Glutamatergic neuron (in vitro differentiated cells): ENCODE measurements at regions not wholly inside any gene's neighbourhood (a gene's known extent, or its start where the extent isn't known, plus 50 kb on each side); places are given as distances from the start of the nearest gene placed in this dataset.

ENCODE experiments used
- DNase-seq: peaks from one replicate; pipeline ENCODE4 v3.0.0; 2022
- H3K27ac Mint-ChIP-seq: one replicate; pipeline ENCODE4 v1.8.0; 2020; ENCODE audit warnings: mild to moderate bottlenecking, mixed read lengths, inconsistent platforms; ENCODE audit not compliant: unreplicated experiment
- H3K27me3 Mint-ChIP-seq: one replicate; pipeline ENCODE4 v1.8.0; 2020; ENCODE audit warnings: mild to moderate bottlenecking, moderate library complexity, mixed read lengths, inconsistent platforms; ENCODE audit not compliant: unreplicated experiment
- H3K36me3 Mint-ChIP-seq: one replicate; pipeline ENCODE4 v1.8.0; 2020; ENCODE audit warnings: mild to moderate bottlenecking, mixed read lengths, inconsistent platforms; ENCODE audit not compliant: unreplicated experiment
- H3K4me1 Mint-ChIP-seq: one replicate; pipeline ENCODE4 v1.8.0; 2020; ENCODE audit warnings: mild to moderate bottlenecking, low read depth, mixed read lengths, inconsistent platforms; ENCODE audit not compliant: unreplicated experiment
- H3K4me3 Mint-ChIP-seq: one replicate; pipeline ENCODE4 v1.8.0; 2020; ENCODE audit warnings: mild to moderate bottlenecking, mixed read lengths, inconsistent platforms; ENCODE audit not compliant: unreplicated experiment
- H3K9me3 Mint-ChIP-seq: one replicate; pipeline ENCODE4 v1.8.0; 2020; ENCODE audit warnings: mild to moderate bottlenecking, moderate library complexity, mixed read lengths, inconsistent platforms; ENCODE audit not compliant: unreplicated experiment
- CTCF ChIP-seq: fragments of 200-600 bp; sonication (generic); IDR thresholded peaks from one replicate; pipeline ENCODE4 v1.5.0; 2021; ENCODE audit not compliant: partially characterized antibody, unreplicated experiment

GRCh38 chr4:154999950-155000578 is 208.4 kb upstream of the NPY2R start:
- Mint-ChIP-seq H3K36me3 (no peaks in the 10 kb centered on the region), H3K4me3 (no peak overlapping the region), H3K27ac (no peak overlapping the region), H3K4me1 (no peaks in the 10 kb centered on the region), H3K9me3 (peaks cover 1% of the 10 kb centered on the region), H3K27me3 (peaks cover 2% of the 10 kb centered on the region)
- DNase-seq: no peak
- no peak for TF ChIP-seq CTCF

DNA sequence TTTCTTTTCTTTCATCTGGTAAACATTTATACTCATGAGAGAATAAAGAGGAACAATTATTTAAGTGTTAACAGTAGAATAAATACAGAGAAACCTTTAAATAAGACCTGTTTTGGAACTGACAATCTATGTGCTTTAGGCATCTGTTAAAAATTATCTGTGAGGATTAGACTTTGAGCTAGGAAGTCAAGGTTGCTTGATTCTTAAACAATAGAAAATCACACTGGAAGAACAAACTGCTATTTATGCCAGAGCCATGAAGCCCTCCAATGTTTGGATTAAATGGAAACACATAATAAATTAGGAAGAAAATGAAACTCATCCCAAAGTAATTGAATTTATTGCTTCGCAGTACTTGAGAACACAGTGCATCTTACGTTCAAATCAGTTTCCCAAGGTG is 207.2 kb upstream of the NPY2R start:
- Mint-ChIP-seq H3K27ac (no peak overlapping the region), H3K36me3 (no peaks in the 10 kb centered on the region), H3K4me1 (no peaks in the 10 kb centered on the region), H3K27me3 (peaks cover 2% of the 10 kb centered on the region), H3K9me3 (peaks cover 1% of the 10 kb centered on the region), H3K4me3 (no peak overlapping the region)
- no peak for DNase-seq
- TF ChIP-seq CTCF: no peak

DNA sequence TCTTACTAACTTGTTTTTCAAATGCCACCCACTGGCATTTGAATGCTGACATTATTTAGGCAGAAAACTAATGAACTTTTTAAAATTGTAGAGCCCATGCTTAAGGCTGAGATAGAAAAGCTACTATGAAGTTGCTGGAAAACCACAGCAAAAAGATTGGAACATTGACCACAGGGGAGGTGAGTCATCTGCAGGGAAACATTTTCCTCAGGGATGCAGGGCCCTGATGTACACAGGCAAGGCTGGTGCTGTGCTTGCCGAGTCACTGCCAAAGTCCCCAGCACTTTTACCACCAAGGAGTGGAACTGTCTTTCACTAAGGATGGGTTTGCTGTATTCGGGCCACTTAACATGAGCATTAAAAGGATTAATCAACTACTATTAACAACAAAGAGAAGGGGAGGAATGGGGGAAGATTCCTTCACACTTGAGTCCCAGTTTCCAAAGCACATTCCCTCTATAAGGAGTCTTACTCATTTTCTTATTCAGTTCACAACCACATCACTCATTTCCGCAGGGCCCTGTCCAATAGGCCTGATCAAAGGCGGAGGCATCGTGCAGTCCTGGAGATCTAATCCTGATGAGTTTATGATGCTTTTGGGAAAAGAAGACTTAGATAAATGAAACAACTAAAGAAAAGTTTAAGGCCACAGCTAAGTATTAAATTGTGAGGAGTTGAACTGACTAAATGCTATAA is 202.9 kb upstream of the NPY2R start:
- no peak for TF ChIP-seq CTCF
- Mint-ChIP-seq H3K4me3 (no peak overlapping the region), H3K27ac (no peak overlapping the region), H3K4me1 (no peaks in the 10 kb centered on the region), H3K9me3 (peaks cover 1% of the 10 kb centered on the region), H3K36me3 (no peaks in the 10 kb centered on the region), H3K27me3 (peaks cover 2% of the 10 kb centered on the region)
- no peak for DNase-seq

- DNase-seq: no peak
- H3K27me3 Mint-ChIP-seq: peaks cover 2% of the 10 kb centered on the region
- no peaks in the 10 kb centered on the region for H3K4me1 Mint-ChIP-seq
- H3K27ac Mint-ChIP-seq: no peak overlapping the region
- H3K4me3 Mint-ChIP-seq: no peak overlapping the region
- H3K9me3 Mint-ChIP-seq: peaks cover 1% of the 10 kb centered on the region
- no peak for TF ChIP-seq CTCF
- no peaks in the 10 kb centered on the region for H3K36me3 Mint-ChIP-seq
Observed at GRCh38 chr4:155007660-155008176, 200.7 kb upstream of the NPY2R start.

GRCh38 chr4:155008389-155008788 is 200.0 kb upstream of the NPY2R start:
- Mint-ChIP-seq H3K27ac (no peak overlapping the region), H3K9me3 (peaks cover 1% of the 10 kb centered on the region), H3K4me1 (no peaks in the 10 kb centered on the region), H3K4me3 (no peak overlapping the region), H3K36me3 (no peaks in the 10 kb centered on the region), H3K27me3 (peaks cover 2% of the 10 kb centered on the region)
- no peak for TF ChIP-seq CTCF
- no peak for DNase-seq
